Transverse colon (tissue), 3 donors: ENCODE measurements at regions not wholly inside any gene's neighbourhood (a gene's known extent, or its start where the extent isn't known, plus 50 kb on each side); places are given as distances from the start of the nearest gene placed in this dataset.

ENCODE experiments used
- EP300 ChIP-seq: sonication (generic); formaldehyde crosslinking; IDR thresholded peaks from one replicate; pipeline ENCODE4 v1.6.1; 2017; ENCODE audit warnings: antibody characterized with exemption, low read depth
- POLR2A ChIP-seq: fragments of 450-650 bp; IDR thresholded peaks from one replicate; pipeline ENCODE4 v1.6.1; 2016; ENCODE audit warnings: antibody characterized with exemption, mild to moderate bottlenecking, moderate library complexity
- TF ChIP-seq, protein P1 (sequence below), 5 experiments: fragments of 200-600 bp in 3 of 5; fragments of 450-650 bp in 2 of 5; sonication (generic) in 3 of 5; IDR thresholded peaks; 1 replicate in 2 of 5; 2 replicates in 3 of 5; pipeline ENCODE4 v1.5.1; 2016 to 2017; ENCODE audit warnings: antibody characterized with exemption in 5 of 5, inconsistent platforms in 3 of 5, mild to moderate bottlenecking in 2 of 5, moderate library complexity in 1 of 5

DNA sequence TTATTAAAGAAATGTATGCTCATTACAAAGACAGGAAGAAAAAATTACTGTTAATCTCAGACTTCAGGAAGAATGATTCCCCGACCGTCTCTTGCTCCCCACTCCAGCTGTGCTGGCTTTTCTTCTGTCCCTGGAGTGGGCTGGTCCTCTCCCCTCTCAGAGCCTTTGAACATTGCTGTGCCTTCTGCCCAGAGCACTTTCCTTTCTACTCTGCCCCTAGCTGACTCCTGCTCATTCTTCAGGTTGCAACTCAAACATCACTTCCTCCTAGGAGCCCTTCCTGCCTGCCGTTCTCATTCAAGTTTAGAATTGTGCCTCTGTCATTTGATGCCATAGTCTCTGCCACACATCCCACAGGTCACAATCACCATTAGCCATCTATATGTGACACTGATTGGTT is 329.5 kb downstream of the MIAT start:
- TF ChIP-seq, protein P1, sequence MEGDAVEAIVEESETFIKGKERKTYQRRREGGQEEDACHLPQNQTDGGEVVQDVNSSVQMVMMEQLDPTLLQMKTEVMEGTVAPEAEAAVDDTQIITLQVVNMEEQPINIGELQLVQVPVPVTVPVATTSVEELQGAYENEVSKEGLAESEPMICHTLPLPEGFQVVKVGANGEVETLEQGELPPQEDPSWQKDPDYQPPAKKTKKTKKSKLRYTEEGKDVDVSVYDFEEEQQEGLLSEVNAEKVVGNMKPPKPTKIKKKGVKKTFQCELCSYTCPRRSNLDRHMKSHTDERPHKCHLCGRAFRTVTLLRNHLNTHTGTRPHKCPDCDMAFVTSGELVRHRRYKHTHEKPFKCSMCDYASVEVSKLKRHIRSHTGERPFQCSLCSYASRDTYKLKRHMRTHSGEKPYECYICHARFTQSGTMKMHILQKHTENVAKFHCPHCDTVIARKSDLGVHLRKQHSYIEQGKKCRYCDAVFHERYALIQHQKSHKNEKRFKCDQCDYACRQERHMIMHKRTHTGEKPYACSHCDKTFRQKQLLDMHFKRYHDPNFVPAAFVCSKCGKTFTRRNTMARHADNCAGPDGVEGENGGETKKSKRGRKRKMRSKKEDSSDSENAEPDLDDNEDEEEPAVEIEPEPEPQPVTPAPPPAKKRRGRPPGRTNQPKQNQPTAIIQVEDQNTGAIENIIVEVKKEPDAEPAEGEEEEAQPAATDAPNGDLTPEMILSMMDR (IDR thresholded peaks at IDR 0.05) = no peak
- TF ChIP-seq POLR2A (no peak), EP300 (no peak)
